ENCODE measurements at regions not wholly inside any gene's neighbourhood (a gene's known extent, or its start where the extent isn't known, plus 50 kb on each side); places are given as distances from the start of the nearest gene placed in this dataset.

GRCh38 chr15:62608369-62608768 lies 434.2 kb upstream of the TPM1 start:
- H3K79me2 ChIP-seq (replicated peaks; ENCODE audit: insufficient read depth, low read length): no peaks in the 10 kb centered on the region
- no peak overlapping the region for H2AFZ ChIP-seq (ENCODE audit: low read depth, low read length)
- no peak overlapping the region for H3K9ac ChIP-seq (ENCODE audit: low read length)
- no peaks in the 10 kb centered on the region for H3K36me3 ChIP-seq (ENCODE audit: insufficient read depth, low read length)
- no peaks in the 10 kb centered on the region for H4K20me1 ChIP-seq (ENCODE audit: insufficient read depth)
- no peaks in the 10 kb centered on the region for H3K27me3 ChIP-seq (ENCODE audit: insufficient read depth, low read depth, low read length)
- H3K9me2 ChIP-seq (ENCODE audit: insufficient read depth, low read length): no peaks in the 10 kb centered on the region
- H3K4me2 ChIP-seq (ENCODE audit: low read length): no peak overlapping the region
- H3K4me3 ChIP-seq (ENCODE audit: low read length): no peak overlapping the region
- TF ChIP-seq EZH2 (IDR thresholded peaks at IDR 0.05; ENCODE audit: borderline replicate concordance, insufficient read depth, low read length, poor library complexity, severe bottlenecking) (no peak), EP300 (conservative IDR thresholded peaks at IDR 0.05; ENCODE audit: poor library complexity, severe bottlenecking) (no peak), RAD21 (conservative IDR thresholded peaks at IDR 0.05) (no peak), TAF1 (IDR thresholded peaks at IDR 0.05; ENCODE audit: low read depth) (no peak)
- no peaks in the 10 kb centered on the region for H3K9me3 ChIP-seq (ENCODE audit: low read length)
- no peak overlapping the region for H3K27ac ChIP-seq (ENCODE audit: low read length)
- no peaks in the 10 kb centered on the region for H3F3A ChIP-seq (ENCODE audit: insufficient read depth, low read length, poor library complexity, severe bottlenecking)

DNA sequence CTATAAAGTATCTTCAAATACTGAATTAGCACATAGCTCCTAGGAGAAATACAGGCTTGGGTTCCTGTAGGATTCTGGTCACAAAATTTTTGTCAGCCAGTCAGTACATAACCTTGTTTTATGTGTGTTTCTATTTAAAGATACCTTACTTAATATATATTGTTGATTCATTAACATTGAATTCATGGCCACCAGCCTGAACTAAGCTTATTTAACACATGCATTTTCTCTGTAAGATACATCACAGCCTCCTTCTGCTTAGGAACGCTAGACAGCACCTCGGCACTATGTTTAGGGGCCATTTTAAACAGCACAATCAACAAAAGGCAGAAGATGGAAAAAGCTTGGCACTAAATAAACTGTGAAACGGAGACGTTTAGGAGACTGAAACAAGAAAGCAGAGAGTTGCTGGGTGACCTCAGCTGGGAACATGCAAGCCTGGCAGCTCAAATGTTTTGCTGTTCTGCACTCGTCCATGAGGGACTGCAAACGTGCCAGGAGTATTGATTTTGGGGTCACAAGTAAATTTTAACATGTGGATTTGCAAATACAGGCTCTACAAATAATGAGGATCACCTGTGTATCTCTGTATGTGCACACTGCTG lies 432.2 kb upstream of the TPM1 start:
- Histone ChIP-seq H3K4me2 (ENCODE audit: low read length) (no peak overlapping the region), H4K20me1 (ENCODE audit: insufficient read depth) (no peaks in the 10 kb centered on the region), H3K4me3 (ENCODE audit: low read length) (no peak overlapping the region), H3F3A (ENCODE audit: insufficient read depth, low read length, poor library complexity, severe bottlenecking) (no peaks in the 10 kb centered on the region), H3K9me3 (ENCODE audit: low read length) (no peaks in the 10 kb centered on the region), H2AFZ (ENCODE audit: low read depth, low read length) (no peak overlapping the region), H3K79me2 (replicated peaks; ENCODE audit: insufficient read depth, low read length) (no peaks in the 10 kb centered on the region), H3K27me3 (ENCODE audit: insufficient read depth, low read depth, low read length) (no peaks in the 10 kb centered on the region), H3K36me3 (ENCODE audit: insufficient read depth, low read length) (no peaks in the 10 kb centered on the region), H3K9ac (ENCODE audit: low read length) (no peak overlapping the region), H3K27ac (ENCODE audit: low read length) (no peak overlapping the region), H3K9me2 (ENCODE audit: insufficient read depth, low read length) (no peaks in the 10 kb centered on the region)
- TF ChIP-seq SMC3 (conservative IDR thresholded peaks at IDR 0.05; ENCODE audit: poor library complexity): no peak
- no peak for TF ChIP-seq EP300 (conservative IDR thresholded peaks at IDR 0.05; ENCODE audit: poor library complexity, severe bottlenecking)
- TF ChIP-seq REST (IDR thresholded peaks at IDR 0.05; ENCODE audit: borderline replicate concordance): no peak
- no peak for TF ChIP-seq TAF1 (IDR thresholded peaks at IDR 0.05; ENCODE audit: low read depth)
- TF ChIP-seq MXI1 (conservative IDR thresholded peaks at IDR 0.05; ENCODE audit: poor library complexity, severe bottlenecking): no peak
- TF ChIP-seq EZH2 (IDR thresholded peaks at IDR 0.05; ENCODE audit: borderline replicate concordance, insufficient read depth, low read length, poor library complexity, severe bottlenecking): no peak
- TF ChIP-seq POLR2AphosphoS5 (IDR thresholded peaks at IDR 0.05): no peak
- no peak for TF ChIP-seq RAD21 (conservative IDR thresholded peaks at IDR 0.05)
- TF ChIP-seq, protein P1, sequence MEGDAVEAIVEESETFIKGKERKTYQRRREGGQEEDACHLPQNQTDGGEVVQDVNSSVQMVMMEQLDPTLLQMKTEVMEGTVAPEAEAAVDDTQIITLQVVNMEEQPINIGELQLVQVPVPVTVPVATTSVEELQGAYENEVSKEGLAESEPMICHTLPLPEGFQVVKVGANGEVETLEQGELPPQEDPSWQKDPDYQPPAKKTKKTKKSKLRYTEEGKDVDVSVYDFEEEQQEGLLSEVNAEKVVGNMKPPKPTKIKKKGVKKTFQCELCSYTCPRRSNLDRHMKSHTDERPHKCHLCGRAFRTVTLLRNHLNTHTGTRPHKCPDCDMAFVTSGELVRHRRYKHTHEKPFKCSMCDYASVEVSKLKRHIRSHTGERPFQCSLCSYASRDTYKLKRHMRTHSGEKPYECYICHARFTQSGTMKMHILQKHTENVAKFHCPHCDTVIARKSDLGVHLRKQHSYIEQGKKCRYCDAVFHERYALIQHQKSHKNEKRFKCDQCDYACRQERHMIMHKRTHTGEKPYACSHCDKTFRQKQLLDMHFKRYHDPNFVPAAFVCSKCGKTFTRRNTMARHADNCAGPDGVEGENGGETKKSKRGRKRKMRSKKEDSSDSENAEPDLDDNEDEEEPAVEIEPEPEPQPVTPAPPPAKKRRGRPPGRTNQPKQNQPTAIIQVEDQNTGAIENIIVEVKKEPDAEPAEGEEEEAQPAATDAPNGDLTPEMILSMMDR (IDR thresholded peaks at IDR 0.05; ENCODE audit: poor library complexity, severe bottlenecking): no peak
